Lower leg skin (tissue), 4 donors: ENCODE measurements at regions not wholly inside any gene's neighbourhood (a gene's known extent, or its start where the extent isn't known, plus 50 kb on each side); places are given as distances from the start of the nearest gene placed in this dataset.

ENCODE experiments used
- DNase-seq, 2 donors: peaks; one replicate each; pipeline ENCODE4 v3.0.0-alpha.2; 2019; ENCODE audit warnings: low spot score in 2 of 2
- H3K4me3 ChIP-seq: fragments of 200-600 bp; sonication (generic); 2 replicates; pipeline ENCODE4 v1.5.1; 2017; ENCODE audit warnings: mild to moderate bottlenecking, low read depth; ENCODE audit not compliant: poor library complexity, severe bottlenecking
- POLR2A ChIP-seq, 2 donors: fragments of 450-650 bp; IDR thresholded peaks; one replicate each; pipeline ENCODE4 v1.6.1; 2016 to 2017; ENCODE audit warnings: antibody characterized with exemption in 2 of 2, mild to moderate bottlenecking in 1 of 2, moderate library complexity in 1 of 2
- WGBS, 2 donors: methylation state at CpG; one replicate each; pipeline ENCODE4 v1.1.5; 2018; 5-methylcytosine and 5-hydroxymethylcytosine counted together
- intact Hi-C: fragments of 100-400 bp; cut with DNase I; formaldehyde crosslinking; loops from one replicate; pipeline ENCODE4 v1.15.0; 2023; ENCODE audit warnings: low total_unique reads
- TF ChIP-seq, protein P1 (sequence below), 3 donors: fragments of 450-650 bp; IDR thresholded peaks; one replicate each; pipeline ENCODE4 v1.5.1; 2016; ENCODE audit warnings: antibody characterized with exemption in 3 of 3, mild to moderate bottlenecking in 3 of 3, moderate library complexity in 2 of 3

DNA sequence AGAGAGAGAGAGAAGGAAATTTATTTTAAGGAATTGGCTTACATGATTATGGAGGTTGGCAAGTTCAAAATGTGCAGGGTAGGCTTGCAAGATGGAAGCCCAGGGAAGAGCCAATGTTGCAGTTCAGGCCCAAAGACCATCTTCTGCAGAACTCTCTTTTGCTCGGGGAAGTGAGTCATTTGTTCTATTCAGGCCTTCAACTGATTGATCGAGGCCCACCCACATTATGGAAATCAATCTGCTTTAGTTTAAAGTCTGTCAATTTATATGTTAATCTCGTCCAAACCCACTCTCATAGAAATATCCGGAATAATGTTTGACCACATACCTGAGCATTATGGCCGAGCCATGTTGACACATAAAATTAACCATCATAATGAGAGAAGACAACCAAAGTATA, 113.3 kb upstream of the CXCL12 start:
- WGBS, 2 donors, result 68 to 91% methylated on average over 5 of the region's 5 CpGs
- intact Hi-C loops, result no loop called here

DNA sequence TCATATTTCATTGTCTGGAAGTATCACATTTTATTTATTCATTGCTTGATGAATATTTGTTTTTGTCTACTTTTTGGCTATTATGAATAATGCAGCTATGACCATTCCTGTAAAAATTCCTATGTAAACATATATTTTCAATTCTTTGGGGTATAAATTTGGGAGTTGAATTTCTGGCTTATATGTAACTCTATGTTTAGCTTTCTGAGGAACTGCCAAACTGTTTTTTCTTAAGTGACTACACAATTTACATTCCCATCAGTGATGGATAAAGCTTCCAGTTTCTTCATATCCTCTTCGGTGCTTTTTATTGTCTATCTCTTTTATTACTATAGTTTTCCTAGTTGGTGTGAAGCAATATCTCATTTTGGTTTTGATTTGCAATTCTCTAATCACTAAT, 115.6 kb upstream of the CXCL12 start:
- intact Hi-C loops, result no loop called here
- no peak for DNase-seq
- no peak for TF ChIP-seq POLR2A (IDR thresholded peaks at IDR 0.05)
- TF ChIP-seq, protein P1, sequence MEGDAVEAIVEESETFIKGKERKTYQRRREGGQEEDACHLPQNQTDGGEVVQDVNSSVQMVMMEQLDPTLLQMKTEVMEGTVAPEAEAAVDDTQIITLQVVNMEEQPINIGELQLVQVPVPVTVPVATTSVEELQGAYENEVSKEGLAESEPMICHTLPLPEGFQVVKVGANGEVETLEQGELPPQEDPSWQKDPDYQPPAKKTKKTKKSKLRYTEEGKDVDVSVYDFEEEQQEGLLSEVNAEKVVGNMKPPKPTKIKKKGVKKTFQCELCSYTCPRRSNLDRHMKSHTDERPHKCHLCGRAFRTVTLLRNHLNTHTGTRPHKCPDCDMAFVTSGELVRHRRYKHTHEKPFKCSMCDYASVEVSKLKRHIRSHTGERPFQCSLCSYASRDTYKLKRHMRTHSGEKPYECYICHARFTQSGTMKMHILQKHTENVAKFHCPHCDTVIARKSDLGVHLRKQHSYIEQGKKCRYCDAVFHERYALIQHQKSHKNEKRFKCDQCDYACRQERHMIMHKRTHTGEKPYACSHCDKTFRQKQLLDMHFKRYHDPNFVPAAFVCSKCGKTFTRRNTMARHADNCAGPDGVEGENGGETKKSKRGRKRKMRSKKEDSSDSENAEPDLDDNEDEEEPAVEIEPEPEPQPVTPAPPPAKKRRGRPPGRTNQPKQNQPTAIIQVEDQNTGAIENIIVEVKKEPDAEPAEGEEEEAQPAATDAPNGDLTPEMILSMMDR (IDR thresholded peaks at IDR 0.05), result no peak
- WGBS, 2 donors, result 31 to 85% methylated on average over 1 of the region's 1 CpG
- H3K4me3 ChIP-seq, result no peak overlapping the region

More for the DNA sequence above, 113.3 kb upstream of the CXCL12 start:
- DNase-seq, result no peak
- TF ChIP-seq, protein P1 (IDR thresholded peaks at IDR 0.05), result no peak
- no peak for TF ChIP-seq POLR2A (IDR thresholded peaks at IDR 0.05)
- no peak overlapping the region for H3K4me3 ChIP-seq

DNA sequence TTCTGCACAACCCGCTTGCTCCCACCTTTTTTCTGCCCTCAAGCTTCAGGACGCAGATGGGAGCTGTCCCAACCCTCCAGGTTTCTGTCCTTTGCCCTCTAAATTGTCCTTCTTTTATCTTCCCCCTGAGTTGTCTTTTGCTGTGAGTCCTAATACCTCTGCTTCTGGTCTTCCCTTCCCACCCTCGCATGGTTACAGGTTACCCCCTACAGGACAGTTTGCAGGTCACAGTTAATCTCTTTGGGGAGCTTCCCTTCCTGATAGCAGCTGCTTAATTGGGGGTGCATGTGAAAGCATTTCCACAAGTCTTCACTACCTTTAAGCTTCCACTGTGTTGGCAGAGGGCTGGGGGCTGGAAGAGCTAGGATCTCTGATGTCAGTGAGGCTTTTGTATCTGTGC, 121.5 kb upstream of the CXCL12 start:
- no peak overlapping the region for H3K4me3 ChIP-seq
- intact Hi-C loops, result no loop called here
- no peak for DNase-seq
- TF ChIP-seq, protein P1 (IDR thresholded peaks at IDR 0.05), result no peak
- TF ChIP-seq POLR2A (IDR thresholded peaks at IDR 0.05), result no peak
- 79 to 85% methylated on average over 3 of the region's 3 CpGs for WGBS, 2 donors

DNA sequence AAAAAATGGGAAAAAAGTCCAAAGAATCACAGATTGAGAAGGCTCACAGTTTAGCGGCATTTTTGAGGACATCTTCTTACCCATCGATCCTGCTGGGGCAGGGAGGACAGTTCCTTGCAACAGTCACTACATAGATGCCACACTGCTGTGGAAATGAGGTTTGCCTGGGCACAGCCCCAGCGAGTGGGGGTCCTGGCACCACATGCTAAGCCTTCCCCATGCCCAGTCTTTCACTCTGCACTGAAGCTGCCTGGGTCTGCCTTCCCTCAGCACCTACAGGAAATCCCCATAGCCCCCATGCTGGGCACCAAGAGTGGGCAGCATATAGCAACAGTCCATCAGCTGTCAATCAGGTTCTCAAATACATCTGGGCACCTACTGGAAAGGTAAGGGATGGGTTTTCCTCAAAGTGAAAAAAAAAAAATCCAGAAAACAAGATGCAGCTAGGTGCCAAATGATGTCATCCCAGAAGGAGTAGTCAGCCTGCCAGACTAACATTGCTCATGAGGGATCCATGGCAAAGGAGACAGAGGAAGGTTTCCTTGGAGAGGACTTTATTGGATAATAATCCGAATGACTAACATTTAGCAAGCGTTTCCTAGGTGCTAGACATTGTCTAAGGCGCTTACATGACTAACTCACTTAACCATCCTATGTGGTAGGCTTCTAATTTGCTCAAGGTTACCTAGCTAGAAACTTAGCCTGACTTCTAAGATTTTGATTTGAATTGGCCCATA, 125.7 kb upstream of the CXCL12 start:
- 67 to 76% methylated on average over 6 of the region's 6 CpGs for WGBS, 2 donors
- DNase-seq, result no peak
- TF ChIP-seq, protein P1 (IDR thresholded peaks at IDR 0.05), result no peak
- TF ChIP-seq POLR2A (IDR thresholded peaks at IDR 0.05), result no peak
- H3K4me3 ChIP-seq, result no peak overlapping the region
- intact Hi-C loops, result no loop called here

DNA sequence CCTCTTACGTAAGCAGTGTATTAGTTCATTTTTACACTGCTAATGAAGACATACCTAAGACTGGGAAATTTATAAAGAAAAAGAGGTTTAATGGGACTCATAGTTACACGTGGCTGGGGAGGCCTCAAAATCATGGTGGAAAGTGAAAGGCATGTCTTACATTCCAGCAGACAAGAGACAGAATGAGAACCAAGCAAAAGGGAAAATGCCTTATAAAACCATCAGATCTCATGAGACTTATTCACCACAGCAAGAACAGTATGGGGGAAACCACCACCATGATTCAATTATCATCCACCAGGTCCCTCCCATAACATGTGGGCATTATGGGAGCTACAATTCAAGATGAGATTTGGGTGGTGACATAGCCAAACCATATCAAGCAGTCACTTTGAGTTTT, 126.3 kb upstream of the CXCL12 start:
- no peak for TF ChIP-seq POLR2A (IDR thresholded peaks at IDR 0.05)
- TF ChIP-seq, protein P1 (IDR thresholded peaks at IDR 0.05), result no peak
- intact Hi-C loops, result no loop called here
- H3K4me3 ChIP-seq, result no peak overlapping the region
- DNase-seq, result no peak
- whole genome bisulfite sequencing, 2 donors, result 78 to 82% methylated on average over 2 of the region's 2 CpGs

DNA sequence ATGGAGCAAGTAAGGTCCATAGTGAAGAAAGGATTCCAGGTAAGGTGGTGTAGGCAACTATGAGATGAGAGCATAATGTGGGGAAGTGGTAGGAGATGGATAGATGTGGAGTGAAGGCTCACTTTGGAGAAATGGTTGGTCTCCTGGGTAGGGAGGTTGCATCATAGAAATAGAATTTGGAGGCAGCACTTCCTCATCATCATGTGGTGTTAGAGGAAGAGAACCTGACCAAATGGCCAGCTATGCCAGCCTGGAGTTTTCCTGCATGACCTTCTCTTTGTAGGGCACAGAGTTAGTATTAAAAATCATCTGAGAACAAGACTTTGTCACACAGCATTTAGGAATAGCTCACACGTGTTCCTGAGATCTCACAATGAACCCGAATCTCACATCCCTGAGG, 126.7 kb upstream of the CXCL12 start:
- intact Hi-C loops, result no loop called here
- 81 to 85% methylated on average over 2 of the region's 2 CpGs for WGBS, 2 donors

More for the DNA sequence above, 126.7 kb upstream of the CXCL12 start:
- DNase-seq, result no peak
- TF ChIP-seq POLR2A (IDR thresholded peaks at IDR 0.05), result no peak
- TF ChIP-seq, protein P1 (IDR thresholded peaks at IDR 0.05), result no peak
- H3K4me3 ChIP-seq, result no peak overlapping the region
